DND-41 (cell line): ENCODE measurements at regions not wholly inside any gene's neighbourhood (a gene's known extent, or its start where the extent isn't known, plus 50 kb on each side); places are given as distances from the start of the nearest gene placed in this dataset.

Experiments used
- ATAC-seq: fragments of 200-7000 bp; cut with Tn5 transposase; 3 replicates; pipeline ENCODE4 v1.9.1; 2021; ENCODE audit warnings: low read depth; ENCODE audit not compliant: insufficient read depth
- DNase-seq: peaks from one replicate; pipeline ENCODE4 v3.0.0-alpha.2; 2020
- H2AFZ ChIP-seq: 2 replicates; pipeline ENCODE4 v1.6.0; 2012; ENCODE audit warnings: low read depth, low read length
- H3K27ac ChIP-seq: 2 replicates; pipeline ENCODE4 v1.5.1; 2012; ENCODE audit warnings: low read length, inconsistent platforms
- H3K27me3 ChIP-seq: fragments of 200-600 bp; sonication (generic); 2 replicates; pipeline ENCODE4 v1.6.0; 2012; ENCODE audit warnings: low read length, mild to moderate bottlenecking, inconsistent platforms; ENCODE audit not compliant: insufficient read depth, poor library complexity
- H3K36me3 ChIP-seq: 2 replicates; pipeline ENCODE4 v1.5.1; 2012; ENCODE audit warnings: low read length, inconsistent platforms; ENCODE audit not compliant: insufficient read depth
- H3K4me1 ChIP-seq: 2 replicates; pipeline ENCODE4 v1.5.1; 2012; ENCODE audit warnings: mild to moderate bottlenecking, low read length; ENCODE audit not compliant: insufficient read depth
- H3K4me2 ChIP-seq: 2 replicates; pipeline ENCODE4 v1.6.0; 2012; ENCODE audit warnings: mild to moderate bottlenecking, moderate library complexity, low read length, inconsistent platforms; ENCODE audit not compliant: insufficient read depth
- H3K4me3 ChIP-seq, 2 experiments: fragments of 200-600 bp in 1 of 2; shearing (Covaris generic) in 1 of 2; 2 replicates each; pipeline ENCODE4 v1.5.1; 2012 to 2016; ENCODE audit warnings: inconsistent platforms in 2 of 2, low read length in 2 of 2, mild to moderate bottlenecking in 2 of 2, low read depth in 1 of 2, moderate library complexity in 1 of 2
- H3K79me2 ChIP-seq: 2 replicates; pipeline ENCODE4 v1.6.0; 2012; ENCODE audit warnings: low read length, inconsistent platforms; ENCODE audit not compliant: insufficient read depth
- H3K9ac ChIP-seq: 2 replicates; pipeline ENCODE4 v1.6.0; 2012; ENCODE audit warnings: low read depth, mild to moderate bottlenecking, inconsistent platforms, low read length, moderate library complexity
- H3K9me3 ChIP-seq: 2 replicates; pipeline ENCODE4 v1.5.1; 2012; ENCODE audit warnings: low read length, moderate library complexity, mild to moderate bottlenecking, inconsistent platforms; ENCODE audit not compliant: insufficient read depth, severe bottlenecking
- H4K20me1 ChIP-seq: 2 replicates; pipeline ENCODE4 v1.6.0; 2012; ENCODE audit warnings: low read length; ENCODE audit not compliant: insufficient read depth
- EZH2 ChIP-seq: IDR thresholded peaks from 3 replicates; pipeline ENCODE4 v1.6.1; 2012; ENCODE audit warnings: borderline replicate concordance, low read depth, mild to moderate bottlenecking, moderate library complexity, low read length, inconsistent platforms; ENCODE audit not compliant: severe bottlenecking
- TF ChIP-seq, protein P1 (sequence below): IDR thresholded peaks from 2 replicates; pipeline ENCODE4 v1.5.1; 2012; ENCODE audit warnings: borderline replicate concordance, low read length, moderate library complexity, mild to moderate bottlenecking; ENCODE audit not compliant: poor library complexity, severe bottlenecking; ENCODE audit errors: extremely low read depth

DNA sequence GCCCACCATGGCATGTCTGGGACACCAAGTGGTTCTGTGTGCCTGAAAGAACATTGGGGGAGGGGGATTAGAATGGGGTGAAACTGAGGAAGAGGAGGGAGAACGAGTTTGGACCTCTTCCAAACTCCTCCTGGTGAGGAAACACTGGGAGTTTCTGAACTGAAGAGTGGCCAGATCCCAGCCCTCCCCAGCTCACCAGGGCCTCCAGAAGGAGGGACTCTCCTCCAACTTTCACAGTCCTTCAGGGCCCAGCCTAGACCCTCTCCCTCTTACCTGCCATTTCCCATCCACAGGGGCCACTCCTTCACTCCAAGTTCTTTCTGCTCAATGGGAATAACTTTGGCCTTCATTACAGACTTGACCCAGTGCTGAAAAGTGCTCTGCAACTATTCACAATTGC, 132.0 kb upstream of the FOXK1 start:
- H3K9ac ChIP-seq: no peak overlapping the region
- no peaks in the 10 kb centered on the region for H3K36me3 ChIP-seq
- no peaks in the 10 kb centered on the region for H3K27me3 ChIP-seq
- H3K27ac ChIP-seq: no peak overlapping the region
- ATAC-seq: no peak
- H3K9me3 ChIP-seq: peaks cover 4% of the 10 kb centered on the region
- H3K4me2 ChIP-seq: no peak overlapping the region
- TF ChIP-seq, protein P1, sequence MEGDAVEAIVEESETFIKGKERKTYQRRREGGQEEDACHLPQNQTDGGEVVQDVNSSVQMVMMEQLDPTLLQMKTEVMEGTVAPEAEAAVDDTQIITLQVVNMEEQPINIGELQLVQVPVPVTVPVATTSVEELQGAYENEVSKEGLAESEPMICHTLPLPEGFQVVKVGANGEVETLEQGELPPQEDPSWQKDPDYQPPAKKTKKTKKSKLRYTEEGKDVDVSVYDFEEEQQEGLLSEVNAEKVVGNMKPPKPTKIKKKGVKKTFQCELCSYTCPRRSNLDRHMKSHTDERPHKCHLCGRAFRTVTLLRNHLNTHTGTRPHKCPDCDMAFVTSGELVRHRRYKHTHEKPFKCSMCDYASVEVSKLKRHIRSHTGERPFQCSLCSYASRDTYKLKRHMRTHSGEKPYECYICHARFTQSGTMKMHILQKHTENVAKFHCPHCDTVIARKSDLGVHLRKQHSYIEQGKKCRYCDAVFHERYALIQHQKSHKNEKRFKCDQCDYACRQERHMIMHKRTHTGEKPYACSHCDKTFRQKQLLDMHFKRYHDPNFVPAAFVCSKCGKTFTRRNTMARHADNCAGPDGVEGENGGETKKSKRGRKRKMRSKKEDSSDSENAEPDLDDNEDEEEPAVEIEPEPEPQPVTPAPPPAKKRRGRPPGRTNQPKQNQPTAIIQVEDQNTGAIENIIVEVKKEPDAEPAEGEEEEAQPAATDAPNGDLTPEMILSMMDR: no peak
- TF ChIP-seq EZH2: no peak
- no peak overlapping the region for H3K4me3 ChIP-seq
- H3K79me2 ChIP-seq: no peaks in the 10 kb centered on the region
- H2AFZ ChIP-seq: no peak overlapping the region
- H4K20me1 ChIP-seq: no peaks in the 10 kb centered on the region
- H3K4me1 ChIP-seq: no peaks in the 10 kb centered on the region
- DNase-seq: no peak

DNA sequence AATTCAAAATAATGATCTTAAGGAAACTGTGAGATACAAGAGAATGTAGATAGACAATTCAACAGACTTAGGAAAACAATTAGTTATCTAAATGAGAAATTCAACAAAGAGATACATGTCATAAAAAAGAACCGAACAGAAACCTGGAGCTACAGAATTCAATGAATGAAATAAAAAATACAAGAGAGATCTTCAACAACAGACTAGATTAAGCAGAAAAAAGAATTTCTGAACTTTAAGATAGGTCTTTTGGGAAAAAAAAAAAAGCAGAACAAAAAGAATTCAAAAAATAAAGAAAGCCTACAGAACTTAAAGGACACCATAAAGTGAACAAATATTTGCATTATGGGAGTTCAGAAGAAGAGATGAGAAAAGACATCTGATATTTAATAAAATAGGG, 129.1 kb upstream of the FOXK1 start:
- Histone ChIP-seq H3K27me3 (no peaks in the 10 kb centered on the region), H3K27ac (no peak overlapping the region), H3K9ac (no peak overlapping the region), H3K4me1 (no peaks in the 10 kb centered on the region), H3K4me3 (no peak overlapping the region), H3K4me2 (no peak overlapping the region), H3K9me3 (peaks cover 4% of the 10 kb centered on the region), H4K20me1 (no peaks in the 10 kb centered on the region), H3K36me3 (no peaks in the 10 kb centered on the region), H3K79me2 (no peaks in the 10 kb centered on the region), H2AFZ (no peak overlapping the region)
- TF ChIP-seq EZH2: no peak
- TF ChIP-seq, protein P1: no peak
- ATAC-seq (no peak), DNase-seq (no peak)

DNA sequence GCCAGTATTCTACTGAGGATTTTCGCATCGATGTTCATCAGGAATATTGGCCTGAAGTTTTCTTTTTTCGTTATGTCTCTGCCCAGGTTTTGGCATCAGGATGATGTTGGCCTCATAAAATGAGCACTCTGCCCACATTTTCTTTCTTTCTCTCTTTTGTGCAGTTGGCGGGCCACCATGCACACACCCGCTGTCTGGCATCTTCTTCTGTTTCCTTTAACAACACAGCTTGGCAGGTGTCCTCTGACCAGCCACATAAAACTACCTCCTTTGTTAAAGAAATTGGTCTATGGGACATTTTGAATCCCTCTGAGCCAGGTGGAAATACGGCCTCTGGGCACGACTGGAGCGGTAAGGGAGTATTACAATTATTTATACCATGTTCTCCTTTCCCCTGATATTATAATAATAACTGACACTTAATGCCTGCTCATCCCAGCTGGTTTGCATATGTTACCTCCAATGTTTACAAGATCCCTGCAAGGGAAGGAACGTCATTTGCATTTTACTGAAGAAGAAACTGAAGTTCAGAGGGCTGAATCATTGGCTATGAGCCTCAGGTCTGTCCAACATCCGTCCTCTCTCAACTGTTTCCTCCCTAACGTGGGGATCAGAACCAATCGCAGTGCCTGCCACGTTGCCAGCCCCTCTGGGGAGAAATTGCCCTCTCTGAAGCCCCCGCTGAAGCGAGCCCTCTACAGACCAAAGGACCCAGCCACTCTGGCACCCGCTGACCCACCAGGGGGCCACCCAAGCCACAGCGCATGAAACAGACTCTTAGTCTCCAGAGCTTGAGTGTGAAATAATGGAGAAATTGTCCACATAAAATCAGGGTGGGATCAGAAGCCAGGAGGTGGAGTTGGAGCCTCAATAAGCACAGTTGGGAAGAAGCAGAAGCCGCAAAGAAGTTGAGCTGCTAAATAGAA, 125.0 kb upstream of the FOXK1 start:
- peaks cover 4% of the 10 kb centered on the region for H3K9me3 ChIP-seq

More for the DNA sequence above, 125.0 kb upstream of the FOXK1 start:
- Histone ChIP-seq H3K4me1 (no peaks in the 10 kb centered on the region), H3K27me3 (no peaks in the 10 kb centered on the region), H3K4me2 (no peak overlapping the region), H3K27ac (no peak overlapping the region), H3K36me3 (no peaks in the 10 kb centered on the region), H3K79me2 (no peaks in the 10 kb centered on the region), H2AFZ (no peak overlapping the region), H4K20me1 (no peaks in the 10 kb centered on the region), H3K9ac (no peak overlapping the region), H3K4me3 (no peak overlapping the region)
- TF ChIP-seq EZH2: no peak
- TF ChIP-seq, protein P1: no peak
- DNase-seq (no peak), ATAC-seq (no peak)
